ENCODE measurements at regions not wholly inside any gene's neighbourhood (a gene's known extent, or its start where the extent isn't known, plus 50 kb on each side); places are given as distances from the start of the nearest gene placed in this dataset.

DNA sequence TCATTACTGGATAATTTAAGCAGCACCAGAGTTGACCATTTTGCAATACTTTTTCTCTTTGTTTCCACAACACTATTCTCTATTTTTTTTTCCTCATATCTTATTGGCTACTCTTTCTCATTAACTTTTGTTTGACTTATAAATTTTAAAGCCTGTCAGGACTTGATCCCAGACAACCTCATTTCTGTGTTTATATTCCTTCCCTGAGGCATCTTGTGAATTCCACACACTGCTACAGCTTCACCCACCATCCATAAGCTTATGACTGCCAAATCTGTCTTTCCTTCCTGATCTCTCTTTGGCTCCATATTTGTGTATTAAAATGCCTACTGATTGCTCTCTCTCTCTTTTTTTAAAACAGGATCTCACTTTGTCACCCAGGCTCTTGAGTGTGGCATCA is 124.6 kb upstream of the MBL2 start:
- no peak overlapping the region for H3K27ac Mint-ChIP-seq
- H3K4me1 Mint-ChIP-seq (ENCODE audit: low read depth): no peaks in the 10 kb centered on the region
- no peak overlapping the region for H3K4me3 Mint-ChIP-seq
- intact Hi-C loops (cut with micrococcal nuclease): no loop called here
- DNase-seq (no peak), ATAC-seq (no peak)
- TF ChIP-seq CTCF (IDR thresholded peaks at IDR 0.05): no peak
- ChIA-PET CTCF (no interaction called here), POLR2A (no interaction called here)
- no peaks in the 10 kb centered on the region for H3K27me3 Mint-ChIP-seq
- no peaks in the 10 kb centered on the region for H3K36me3 Mint-ChIP-seq (ENCODE audit: low read depth)
- H3K9me3 Mint-ChIP-seq: no peaks in the 10 kb centered on the region

- H3K36me3 Mint-ChIP-seq (ENCODE audit: low read depth): no peaks in the 10 kb centered on the region
- ChIA-PET CTCF (no interaction called here), POLR2A (no interaction called here)
- H3K4me1 Mint-ChIP-seq (ENCODE audit: low read depth): no peaks in the 10 kb centered on the region
- H3K27me3 Mint-ChIP-seq: no peaks in the 10 kb centered on the region
- no peak for TF ChIP-seq CTCF (IDR thresholded peaks at IDR 0.05)
- H3K4me3 Mint-ChIP-seq: no peak overlapping the region
- ATAC-seq (no peak), DNase-seq (no peak)
- H3K27ac Mint-ChIP-seq: no peak overlapping the region
- no peaks in the 10 kb centered on the region for H3K9me3 Mint-ChIP-seq
- intact Hi-C loops (cut with micrococcal nuclease): no loop called here
Measured at GRCh38 chr10:52895059-52895458, 122.5 kb upstream of the MBL2 start.

- H3K4me1 Mint-ChIP-seq (ENCODE audit: low read depth): no peaks in the 10 kb centered on the region
- no peaks in the 10 kb centered on the region for H3K36me3 Mint-ChIP-seq (ENCODE audit: low read depth)
- H3K27ac Mint-ChIP-seq: no peak overlapping the region
- DNase-seq (no peak), ATAC-seq (no peak)
- no peaks in the 10 kb centered on the region for H3K9me3 Mint-ChIP-seq
- intact Hi-C loops (cut with micrococcal nuclease): no loop called here
- no peaks in the 10 kb centered on the region for H3K27me3 Mint-ChIP-seq
- no peak for TF ChIP-seq CTCF (IDR thresholded peaks at IDR 0.05)
- ChIA-PET POLR2A (no interaction called here), CTCF (no interaction called here)
- H3K4me3 Mint-ChIP-seq: no peak overlapping the region
Measured at GRCh38 chr10:52890281-52890680, 117.7 kb upstream of the MBL2 start.

DNA sequence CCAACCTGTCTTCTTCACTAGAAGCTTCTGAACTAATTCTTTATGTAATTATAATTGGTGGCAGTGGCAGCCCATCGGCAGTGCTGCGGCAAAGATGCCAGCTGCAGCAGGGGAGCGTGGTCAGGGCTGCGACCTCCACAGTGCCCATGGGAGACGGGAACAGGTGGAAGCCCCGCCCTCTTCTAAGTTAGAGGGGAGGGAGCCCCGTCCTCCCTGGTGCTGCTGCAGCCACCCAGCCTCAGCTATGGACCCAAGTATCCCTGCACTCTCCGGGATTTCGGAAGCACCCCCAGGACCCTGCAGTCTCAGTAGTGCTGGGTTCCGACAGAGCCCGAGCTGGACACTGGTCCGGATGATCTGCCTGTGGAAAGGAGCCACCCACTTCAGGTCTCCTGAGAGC is 117.0 kb upstream of the MBL2 start:
- CTCF ChIA-PET: no interaction called here

More for the DNA sequence above, 117.0 kb upstream of the MBL2 start:
- no peaks in the 10 kb centered on the region for H3K9me3 Mint-ChIP-seq
- DNase-seq (no peak), ATAC-seq (no peak)
- H3K4me1 Mint-ChIP-seq (ENCODE audit: low read depth): no peaks in the 10 kb centered on the region
- no peaks in the 10 kb centered on the region for H3K36me3 Mint-ChIP-seq (ENCODE audit: low read depth)
- intact Hi-C loops (cut with micrococcal nuclease): no loop called here
- TF ChIP-seq CTCF (IDR thresholded peaks at IDR 0.05): no peak
- no peaks in the 10 kb centered on the region for H3K27me3 Mint-ChIP-seq
- POLR2A ChIA-PET: no interaction called here
- H3K27ac Mint-ChIP-seq: no peak overlapping the region
- H3K4me3 Mint-ChIP-seq: no peak overlapping the region
